ENCODE measurements at regions not wholly inside any gene's neighbourhood (a gene's known extent, or its start where the extent isn't known, plus 50 kb on each side); places are given as distances from the start of the nearest gene placed in this dataset.

DNA sequence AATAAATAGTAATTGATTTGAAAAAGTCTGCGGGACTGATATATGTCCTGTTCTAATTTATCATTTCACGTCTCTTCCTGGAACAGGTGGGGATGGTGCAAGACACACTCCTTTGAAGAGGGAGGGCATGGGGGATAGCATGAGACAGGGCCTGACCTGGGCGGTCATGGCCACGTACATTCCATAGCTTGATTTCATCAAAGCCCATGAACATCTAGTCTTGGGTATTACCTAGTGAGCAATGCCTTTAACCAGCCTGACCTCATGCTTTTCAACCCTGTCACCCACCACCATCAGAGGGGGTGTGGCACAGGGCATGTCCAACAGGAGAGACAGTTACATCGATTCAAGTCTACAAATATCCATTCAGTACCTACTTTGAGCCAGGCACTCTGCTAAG is 52.3 kb upstream of the HOPX start:
- H3K27ac ChIP-seq = no peak overlapping the region
- TF ChIP-seq, protein P1, sequence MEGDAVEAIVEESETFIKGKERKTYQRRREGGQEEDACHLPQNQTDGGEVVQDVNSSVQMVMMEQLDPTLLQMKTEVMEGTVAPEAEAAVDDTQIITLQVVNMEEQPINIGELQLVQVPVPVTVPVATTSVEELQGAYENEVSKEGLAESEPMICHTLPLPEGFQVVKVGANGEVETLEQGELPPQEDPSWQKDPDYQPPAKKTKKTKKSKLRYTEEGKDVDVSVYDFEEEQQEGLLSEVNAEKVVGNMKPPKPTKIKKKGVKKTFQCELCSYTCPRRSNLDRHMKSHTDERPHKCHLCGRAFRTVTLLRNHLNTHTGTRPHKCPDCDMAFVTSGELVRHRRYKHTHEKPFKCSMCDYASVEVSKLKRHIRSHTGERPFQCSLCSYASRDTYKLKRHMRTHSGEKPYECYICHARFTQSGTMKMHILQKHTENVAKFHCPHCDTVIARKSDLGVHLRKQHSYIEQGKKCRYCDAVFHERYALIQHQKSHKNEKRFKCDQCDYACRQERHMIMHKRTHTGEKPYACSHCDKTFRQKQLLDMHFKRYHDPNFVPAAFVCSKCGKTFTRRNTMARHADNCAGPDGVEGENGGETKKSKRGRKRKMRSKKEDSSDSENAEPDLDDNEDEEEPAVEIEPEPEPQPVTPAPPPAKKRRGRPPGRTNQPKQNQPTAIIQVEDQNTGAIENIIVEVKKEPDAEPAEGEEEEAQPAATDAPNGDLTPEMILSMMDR (conservative IDR thresholded peaks at IDR 0.05) = no peak

DNA sequence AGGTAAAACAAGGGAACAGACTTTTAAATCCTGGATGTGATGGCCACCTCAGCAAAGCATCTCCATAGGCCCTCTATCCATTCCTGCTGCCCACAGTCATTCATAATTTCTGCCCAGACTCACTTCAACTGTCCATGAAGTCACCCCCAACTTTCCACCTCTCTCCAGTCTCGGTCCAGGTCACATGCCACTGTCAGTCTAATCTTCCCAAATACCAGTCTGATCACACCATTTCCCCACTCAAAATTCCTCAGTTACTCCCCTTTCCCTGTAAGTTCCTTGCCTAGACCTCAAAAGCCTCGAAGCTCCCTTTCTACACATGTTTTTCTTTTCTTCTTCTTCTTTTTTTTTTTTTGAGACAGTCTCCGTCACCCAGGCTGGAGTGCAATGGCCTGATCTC is 51.2 kb upstream of the HOPX start:
- H3K27ac ChIP-seq = no peak overlapping the region
- TF ChIP-seq, protein P1 (conservative IDR thresholded peaks at IDR 0.05) = no peak

DNA sequence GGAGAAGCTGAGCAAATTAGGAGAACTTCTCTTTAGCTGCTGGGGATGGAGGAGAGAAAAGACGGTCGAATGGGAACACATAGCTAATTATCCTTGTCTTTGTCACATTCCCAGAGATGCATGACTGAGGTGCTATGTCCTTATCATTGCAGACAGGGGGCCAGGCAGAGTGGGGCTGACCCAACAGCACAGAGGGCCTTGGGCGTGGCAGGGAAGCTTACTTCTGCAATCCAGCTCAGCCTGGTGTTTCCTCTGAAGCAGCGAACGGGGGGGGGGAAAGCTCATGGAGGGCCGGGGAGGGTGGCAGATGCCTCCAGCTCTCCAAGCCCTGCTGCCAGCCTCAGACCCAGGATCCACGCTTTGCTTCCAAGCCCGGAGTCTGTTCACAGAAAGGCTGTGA is 50.8 kb upstream of the HOPX start:
- TF ChIP-seq, protein P1 (conservative IDR thresholded peaks at IDR 0.05) = no peak
- no peak overlapping the region for H3K27ac ChIP-seq

Measured in VCaP (cell line).